D721Med (cell line): ENCODE measurements at regions not wholly inside any gene's neighbourhood (a gene's known extent, or its start where the extent isn't known, plus 50 kb on each side); places are given as distances from the start of the nearest gene placed in this dataset.

Source experiments
- DNase-seq: peaks from one replicate; pipeline ENCODE4 v3.0.0; 2011; ENCODE audit warnings: low spot score; ENCODE audit not compliant: insufficient read length
- FAIRE-seq: peaks from 2 replicates; lab custom pipeline; 2011; peaks lifted over from hg19 to GRCh38; lab: Jason Lieb, UNC
- CTCF ChIP-seq: IDR thresholded peaks from 2 replicates; pipeline ENCODE4 v1.5.1; 2012; ENCODE audit warnings: mild to moderate bottlenecking, control low read depth; ENCODE audit not compliant: insufficient read depth; ENCODE audit errors: missing control alignments

GRCh38 chr10:108791794-108792474 is 1131.4 kb downstream of the XPNPEP1 start:
- FAIRE-seq, result no peak
- TF ChIP-seq CTCF, result no peak
- DNase-seq, result no peak

- TF ChIP-seq CTCF, result no peak
- DNase-seq (no peak), FAIRE-seq (no peak)
These were observed 1132.3 kb downstream of the XPNPEP1 start for GRCh38 chr10:108791030-108791429.

GRCh38 chr10:108789919-108790318 is 1133.4 kb downstream of the XPNPEP1 start:
- no peak for TF ChIP-seq CTCF
- DNase-seq, result no peak
- no peak for FAIRE-seq

- DNase-seq, result no peak
- FAIRE-seq, result no peak
- no peak for TF ChIP-seq CTCF
These were observed 1134.0 kb downstream of the XPNPEP1 start for GRCh38 chr10:108789336-108789735.

GRCh38 chr10:108788891-108789290 is 1134.4 kb downstream of the XPNPEP1 start:
- no peak for TF ChIP-seq CTCF
- no peak for DNase-seq
- no peak for FAIRE-seq

- TF ChIP-seq CTCF, result no peak
- no peak for DNase-seq
- no peak for FAIRE-seq
These were observed 1135.4 kb downstream of the XPNPEP1 start for GRCh38 chr10:108787932-108788331.

- no peak for TF ChIP-seq CTCF
- FAIRE-seq (no peak), DNase-seq (no peak)
These were observed 1138.3 kb downstream of the XPNPEP1 start for GRCh38 chr10:108785011-108785410.
